IPS DF 6.9 (cell line): ENCODE measurements at regions not wholly inside any gene's neighbourhood (a gene's known extent, or its start where the extent isn't known, plus 50 kb on each side); places are given as distances from the start of the nearest gene placed in this dataset.
A peak's percentile ranks its signal among the peaks of the same experiment; 100 is the strongest.

ENCODE experiments used
- DNase-seq: peaks from one replicate; pipeline ENCODE4 v3.0.0-alpha.2; 2013; ENCODE audit warnings: low read depth, low spot score
- H3K27ac ChIP-seq: one replicate; pipeline ENCODE4 v1.5.1; 2013; ENCODE audit warnings: low read length, control low read depth
- H3K27me3 ChIP-seq: 2 replicates; pipeline ENCODE4 v1.6.1; 2013; ENCODE audit warnings: mild to moderate bottlenecking, low read length; ENCODE audit not compliant: control insufficient read depth, insufficient read depth
- H3K36me3 ChIP-seq: 2 replicates; pipeline ENCODE4 v1.6.1; 2013; ENCODE audit warnings: low read length; ENCODE audit not compliant: control insufficient read depth, insufficient read depth
- H3K4me1 ChIP-seq: 2 replicates; pipeline ENCODE4 v1.6.1; 2013; ENCODE audit warnings: low read length; ENCODE audit not compliant: control insufficient read depth, insufficient read depth
- H3K4me3 ChIP-seq: 2 replicates; pipeline ENCODE4 v1.5.1; 2013; ENCODE audit warnings: mild to moderate bottlenecking, low read length
- H3K9me3 ChIP-seq: 2 replicates; pipeline ENCODE4 v1.6.1; 2013; ENCODE audit warnings: low read length, inconsistent platforms; ENCODE audit not compliant: control insufficient read depth, insufficient read depth
- WGBS: extraction: QIAGEN DNeasy Blood & Tissue Kit; methylation state at CpG from one replicate; pipeline ENCODE4 v1.1.7; 2013; ENCODE audit warnings: mixed read lengths, missing lambda C conversion rate; ENCODE audit not compliant: insufficient read length, insufficient coverage; 5-methylcytosine and 5-hydroxymethylcytosine counted together

GRCh38 chr17:36825521-36825920 is 111.8 kb upstream of the LHX1 start:
- DNase-seq: no peak

GRCh38 chr17:36825951-36826350 is 111.3 kb upstream of the LHX1 start:
- no CpG with 5 or more reads among the region's 9 CpGs for WGBS
- no peak overlapping the region for H3K27ac ChIP-seq
- no peaks in the 10 kb centered on the region for H3K9me3 ChIP-seq
- peaks cover 6% of the 10 kb centered on the region; the same call in 1 of the 2 replicates for H3K4me1 ChIP-seq
- DNase-seq: no peak
- H3K4me3 ChIP-seq: no peak overlapping the region
- H3K27me3 ChIP-seq: no peaks in the 10 kb centered on the region
- no peaks in the 10 kb centered on the region for H3K36me3 ChIP-seq

More at GRCh38 chr17:36825521-36825920, 111.8 kb upstream of the LHX1 start:
- Histone ChIP-seq H3K4me1 (peaks cover 6% of the 10 kb centered on the region; the same call in 1 of the 2 replicates), H3K4me3 (no peak overlapping the region), H3K36me3 (no peaks in the 10 kb centered on the region), H3K27me3 (no peaks in the 10 kb centered on the region), H3K9me3 (no peaks in the 10 kb centered on the region), H3K27ac (no peak overlapping the region)
- no CpG with 5 or more reads among the region's 8 CpGs for WGBS

GRCh38 chr17:36827081-36827480 is 110.2 kb upstream of the LHX1 start:
- DNase-seq: no peak
- Histone ChIP-seq H3K9me3 (no peaks in the 10 kb centered on the region), H3K4me3 (no peak overlapping the region), H3K27ac (no peak overlapping the region), H3K36me3 (no peaks in the 10 kb centered on the region), H3K4me1 (peaks cover 6% of the 10 kb centered on the region; the same call in 1 of the 2 replicates), H3K27me3 (no peaks in the 10 kb centered on the region)
- no CpG with 5 or more reads among the region's 10 CpGs for WGBS

- Histone ChIP-seq H3K27ac (no peak overlapping the region), H3K4me3 (no peak overlapping the region), H3K36me3 (no peaks in the 10 kb centered on the region), H3K9me3 (no peaks in the 10 kb centered on the region), H3K4me1 (0 out of 2 replicates have a peak, but pooled peaks cover 1% of the 10 kb centered on the region), H3K27me3 (no peaks in the 10 kb centered on the region)
- no peak for DNase-seq
- no CpG with 5 or more reads among the region's 5 CpGs for WGBS
Measured at GRCh38 chr17:36829676-36830075, 107.6 kb upstream of the LHX1 start.

GRCh38 chr17:36833279-36833678 is 104.0 kb upstream of the LHX1 start:
- no peaks in the 10 kb centered on the region for H3K9me3 ChIP-seq
- H3K4me3 ChIP-seq: no peak overlapping the region
- H3K36me3 ChIP-seq: no peaks in the 10 kb centered on the region
- peaks cover 3% of the 10 kb centered on the region; the same call in 1 of the 2 replicates for H3K4me1 ChIP-seq
- no peak overlapping the region for H3K27ac ChIP-seq
- no peaks in the 10 kb centered on the region for H3K27me3 ChIP-seq
- DNase-seq: no peak
- WGBS: no CpG with 5 or more reads among the region's 1 CpG

GRCh38 chr17:36835036-36835435 is 102.2 kb upstream of the LHX1 start:
- Histone ChIP-seq H3K4me3 (no peak overlapping the region), H3K9me3 (no peaks in the 10 kb centered on the region), H3K4me1 (peaks cover 3% of the 10 kb centered on the region; the same call in 1 of the 2 replicates), H3K27ac (no peak overlapping the region), H3K36me3 (no peaks in the 10 kb centered on the region; the same call in 1 of the 2 replicates), H3K27me3 (no peaks in the 10 kb centered on the region)
- no CpG with 5 or more reads among the region's 4 CpGs for WGBS
- DNase-seq: no peak

GRCh38 chr17:36837195-36837938 is 99.9 kb upstream of the LHX1 start:
- Histone ChIP-seq H3K4me3 (no peak overlapping the region), H3K27ac (no peak overlapping the region), H3K27me3 (no peaks in the 10 kb centered on the region), H3K36me3 (no peaks in the 10 kb centered on the region; the same call in 1 of the 2 replicates), H3K4me1 (peaks cover 3% of the 10 kb centered on the region; the same call in 1 of the 2 replicates), H3K9me3 (no peaks in the 10 kb centered on the region)
- DNase-seq: peak; percentile 20
- no CpG with 5 or more reads among the region's 14 CpGs for WGBS

GRCh38 chr17:36837939-36838272 is 99.4 kb upstream of the LHX1 start:
- no CpG with 5 or more reads among the region's 3 CpGs for WGBS
- Histone ChIP-seq H3K27me3 (no peaks in the 10 kb centered on the region), H3K9me3 (no peaks in the 10 kb centered on the region), H3K4me3 (no peak overlapping the region), H3K4me1 (peaks cover 3% of the 10 kb centered on the region; the same call in 1 of the 2 replicates), H3K27ac (no peak overlapping the region), H3K36me3 (no peaks in the 10 kb centered on the region; the same call in 1 of the 2 replicates)
- DNase-seq: no peak

GRCh38 chr17:36839256-36839655 is 98.0 kb upstream of the LHX1 start:
- no peak overlapping the region for H3K4me3 ChIP-seq
- no CpG with 5 or more reads among the region's 5 CpGs for WGBS
- H3K4me1 ChIP-seq: peaks cover 4% of the 10 kb centered on the region; the same call in 1 of the 2 replicates
- H3K27me3 ChIP-seq: no peaks in the 10 kb centered on the region; the same call in 1 of the 2 replicates
- no peak overlapping the region for H3K27ac ChIP-seq
- no peaks in the 10 kb centered on the region; the same call in 1 of the 2 replicates for H3K36me3 ChIP-seq
- no peaks in the 10 kb centered on the region for H3K9me3 ChIP-seq
- DNase-seq: no peak

GRCh38 chr17:36840796-36841195 is 96.5 kb upstream of the LHX1 start:
- DNase-seq: no peak
- Histone ChIP-seq H3K27ac (no peak overlapping the region), H3K4me3 (no peak overlapping the region), H3K36me3 (no peaks in the 10 kb centered on the region; the same call in 1 of the 2 replicates), H3K9me3 (no peaks in the 10 kb centered on the region), H3K27me3 (no peaks in the 10 kb centered on the region; the same call in 1 of the 2 replicates), H3K4me1 (peaks cover 5% of the 10 kb centered on the region)
- no CpG with 5 or more reads among the region's 1 CpG for WGBS
